ENCODE measurements at regions not wholly inside any gene's neighbourhood (a gene's known extent, or its start where the extent isn't known, plus 50 kb on each side); places are given as distances from the start of the nearest gene placed in this dataset.

DNA sequence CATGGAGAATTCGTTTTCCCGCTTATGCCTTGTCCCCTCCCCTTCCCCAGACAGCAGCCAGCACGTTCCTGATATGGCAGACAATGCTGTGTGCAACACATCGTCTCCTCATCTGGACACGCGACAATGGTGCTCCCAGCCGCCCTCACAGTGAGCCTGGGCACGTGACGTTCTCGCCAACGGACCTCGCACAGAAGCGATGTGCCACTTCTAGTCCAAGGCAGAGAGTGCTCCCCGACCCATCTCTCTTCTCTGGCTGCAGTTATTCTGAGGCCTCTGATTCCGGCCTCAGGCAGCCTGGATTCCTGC is 505.4 kb downstream of the EIPR1 start:
- TF ChIP-seq, protein P1, sequence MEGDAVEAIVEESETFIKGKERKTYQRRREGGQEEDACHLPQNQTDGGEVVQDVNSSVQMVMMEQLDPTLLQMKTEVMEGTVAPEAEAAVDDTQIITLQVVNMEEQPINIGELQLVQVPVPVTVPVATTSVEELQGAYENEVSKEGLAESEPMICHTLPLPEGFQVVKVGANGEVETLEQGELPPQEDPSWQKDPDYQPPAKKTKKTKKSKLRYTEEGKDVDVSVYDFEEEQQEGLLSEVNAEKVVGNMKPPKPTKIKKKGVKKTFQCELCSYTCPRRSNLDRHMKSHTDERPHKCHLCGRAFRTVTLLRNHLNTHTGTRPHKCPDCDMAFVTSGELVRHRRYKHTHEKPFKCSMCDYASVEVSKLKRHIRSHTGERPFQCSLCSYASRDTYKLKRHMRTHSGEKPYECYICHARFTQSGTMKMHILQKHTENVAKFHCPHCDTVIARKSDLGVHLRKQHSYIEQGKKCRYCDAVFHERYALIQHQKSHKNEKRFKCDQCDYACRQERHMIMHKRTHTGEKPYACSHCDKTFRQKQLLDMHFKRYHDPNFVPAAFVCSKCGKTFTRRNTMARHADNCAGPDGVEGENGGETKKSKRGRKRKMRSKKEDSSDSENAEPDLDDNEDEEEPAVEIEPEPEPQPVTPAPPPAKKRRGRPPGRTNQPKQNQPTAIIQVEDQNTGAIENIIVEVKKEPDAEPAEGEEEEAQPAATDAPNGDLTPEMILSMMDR (IDR thresholded peaks at IDR 0.05) = no peak
- no peak for TF ChIP-seq POLR2A (IDR thresholded peaks at IDR 0.05)
- no peak for TF ChIP-seq EP300 (IDR thresholded peaks at IDR 0.05)
